A673 (cell line): ENCODE measurements at regions not wholly inside any gene's neighbourhood (a gene's known extent, or its start where the extent isn't known, plus 50 kb on each side); places are given as distances from the start of the nearest gene placed in this dataset.

Source experiments
- BruUV-seq: library from RNA; stranded (reverse); fragments of 400-500 nt; replicated peaks from 2 replicates; lab custom pipeline; 2021; lab: Mats Ljungman, UMichigan
- CTCF ChIA-PET: fragments of 300-600 bp; sonication (Branson Sonifier 250); formaldehyde crosslinking; loops from one replicate; lab custom pipeline; 2022; ENCODE audit warnings: antibody characterized with exemption; lab: Charles Lee
- POLR2A ChIA-PET: fragments of 300-600 bp; sonication (Branson Sonifier 250); formaldehyde crosslinking; loops from one replicate; lab custom pipeline; 2022; ENCODE audit warnings: antibody characterized with exemption; ENCODE audit not compliant: low non-redundant PET; lab: Charles Lee
- DNase-seq: peaks from one replicate; pipeline ENCODE4 v3.0.0-alpha.2; 2015; ENCODE audit warnings: low spot score
- H3K27ac ChIP-seq: fragments of 200-600 bp; sonication (generic); 2 replicates; pipeline ENCODE4 v1.5.1; 2016; ENCODE audit warnings: mixed run types, low read depth, mild to moderate bottlenecking, mixed read lengths, antibody characterized with exemption, low read length; ENCODE audit not compliant: poor library complexity, severe bottlenecking
- H3K27me3 ChIP-seq: fragments of 200-600 bp; sonication (generic); replicated peaks from 2 replicates; pipeline ENCODE4 v1.6.1; 2017; ENCODE audit warnings: mixed run types, low read depth, mild to moderate bottlenecking, mixed read lengths, antibody characterized with exemption, low read length; ENCODE audit not compliant: insufficient read depth, poor library complexity
- H3K36me3 ChIP-seq: fragments of 200-600 bp; sonication (generic); 2 replicates; pipeline ENCODE4 v1.6.1; 2016; ENCODE audit warnings: mixed run types, mild to moderate bottlenecking, mixed read lengths, antibody characterized with exemption, low read length; ENCODE audit not compliant: insufficient read depth, poor library complexity, severe bottlenecking
- H3K4me1 ChIP-seq: fragments of 200-600 bp; sonication (generic); 2 replicates; pipeline ENCODE4 v1.6.1; 2017; ENCODE audit warnings: mixed run types, mild to moderate bottlenecking, mixed read lengths, antibody characterized with exemption, low read length; ENCODE audit not compliant: insufficient read depth, poor library complexity, severe bottlenecking
- H3K4me3 ChIP-seq: fragments of 200-600 bp; sonication (generic); 2 replicates; pipeline ENCODE4 v1.5.1; 2016; ENCODE audit warnings: low read depth, mixed run types, mild to moderate bottlenecking, mixed read lengths, low read length; ENCODE audit not compliant: poor library complexity, severe bottlenecking
- H3K9me3 ChIP-seq: fragments of 200-600 bp; sonication (generic); 2 replicates; pipeline ENCODE4 v1.6.1; 2016; ENCODE audit warnings: mixed run types, low read depth, mild to moderate bottlenecking, mixed read lengths, antibody characterized with exemption, low read length; ENCODE audit not compliant: poor library complexity, severe bottlenecking
- EZH2 ChIP-seq: fragments of 200-600 bp; sonication (generic); IDR thresholded peaks from 2 replicates; pipeline ENCODE4 v1.6.1; 2017; ENCODE audit warnings: borderline replicate concordance, low read depth, mild to moderate bottlenecking, mixed read lengths, antibody characterized with exemption, low read length; ENCODE audit not compliant: poor library complexity, severe bottlenecking
- intact Hi-C: fragments of 100-400 bp; cut with micrococcal nuclease; formaldehyde crosslinking; loops from one replicate; pipeline ENCODE4 v1.10.0; 2022; ENCODE audit not compliant: unreplicated experiment
- TF ChIP-seq, protein P1 (sequence below): fragments of 300-800, 200-600 bp; sonication (generic); conservative IDR thresholded peaks from 2 replicates; pipeline ENCODE4 v1.5.1; 2017; ENCODE audit warnings: low read depth, mild to moderate bottlenecking, antibody characterized with exemption, low read length, moderate library complexity, mixed read lengths

GRCh38 chr22:22432479-22432878, 76.1 kb downstream of the ZNF280B start:
- BruUV-seq: no TSS peak
- DNase-seq: no peak
- intact Hi-C loops: no loop called here
- Histone ChIP-seq H3K36me3 (no peaks in the 10 kb centered on the region), H3K27me3 (peaks cover 34% of the 10 kb centered on the region), H3K4me3 (no peak overlapping the region), H3K27ac (no peak overlapping the region), H3K4me1 (no peaks in the 10 kb centered on the region), H3K9me3 (no peaks in the 10 kb centered on the region)
- POLR2A ChIA-PET: no interaction called here
- no peak for TF ChIP-seq EZH2
- TF ChIP-seq, protein P1, sequence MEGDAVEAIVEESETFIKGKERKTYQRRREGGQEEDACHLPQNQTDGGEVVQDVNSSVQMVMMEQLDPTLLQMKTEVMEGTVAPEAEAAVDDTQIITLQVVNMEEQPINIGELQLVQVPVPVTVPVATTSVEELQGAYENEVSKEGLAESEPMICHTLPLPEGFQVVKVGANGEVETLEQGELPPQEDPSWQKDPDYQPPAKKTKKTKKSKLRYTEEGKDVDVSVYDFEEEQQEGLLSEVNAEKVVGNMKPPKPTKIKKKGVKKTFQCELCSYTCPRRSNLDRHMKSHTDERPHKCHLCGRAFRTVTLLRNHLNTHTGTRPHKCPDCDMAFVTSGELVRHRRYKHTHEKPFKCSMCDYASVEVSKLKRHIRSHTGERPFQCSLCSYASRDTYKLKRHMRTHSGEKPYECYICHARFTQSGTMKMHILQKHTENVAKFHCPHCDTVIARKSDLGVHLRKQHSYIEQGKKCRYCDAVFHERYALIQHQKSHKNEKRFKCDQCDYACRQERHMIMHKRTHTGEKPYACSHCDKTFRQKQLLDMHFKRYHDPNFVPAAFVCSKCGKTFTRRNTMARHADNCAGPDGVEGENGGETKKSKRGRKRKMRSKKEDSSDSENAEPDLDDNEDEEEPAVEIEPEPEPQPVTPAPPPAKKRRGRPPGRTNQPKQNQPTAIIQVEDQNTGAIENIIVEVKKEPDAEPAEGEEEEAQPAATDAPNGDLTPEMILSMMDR: no peak
- CTCF ChIA-PET: no interaction called here

DNA sequence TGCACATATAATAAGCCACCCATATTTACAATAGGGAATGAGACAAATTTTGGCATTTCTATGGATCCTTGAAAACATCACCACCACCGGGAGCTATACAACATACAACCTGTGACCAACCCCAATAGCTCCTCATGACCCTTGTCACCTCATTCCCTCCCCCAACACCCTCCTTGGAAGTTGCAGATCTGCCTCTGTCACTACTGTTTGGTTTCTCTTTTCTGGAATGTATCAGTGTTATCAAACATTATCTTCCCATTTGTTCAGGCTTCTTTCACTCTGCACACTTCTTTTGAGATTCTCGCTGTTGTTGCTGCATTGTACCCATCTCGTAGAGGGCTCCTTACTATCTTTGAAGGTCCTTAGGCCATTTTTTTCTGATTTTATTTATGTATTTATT, 75.6 kb downstream of the ZNF280B start:
- ChIA-PET CTCF (no interaction called here), POLR2A (no interaction called here)
- BruUV-seq: no TSS peak
- Histone ChIP-seq H3K4me3 (no peak overlapping the region), H3K27ac (no peak overlapping the region), H3K9me3 (no peaks in the 10 kb centered on the region), H3K36me3 (no peaks in the 10 kb centered on the region), H3K4me1 (no peaks in the 10 kb centered on the region), H3K27me3 (peaks cover 31% of the 10 kb centered on the region)
- DNase-seq: no peak
- intact Hi-C loops: no loop called here
- no peak for TF ChIP-seq EZH2
- TF ChIP-seq, protein P1: no peak

GRCh38 chr22:22433770-22434169, 74.8 kb downstream of the ZNF280B start:
- H3K9me3 ChIP-seq: no peaks in the 10 kb centered on the region

More at GRCh38 chr22:22433770-22434169, 74.8 kb downstream of the ZNF280B start:
- no peak overlapping the region for H3K4me3 ChIP-seq
- no peak for DNase-seq
- POLR2A ChIA-PET: no interaction called here
- CTCF ChIA-PET: no interaction called here
- intact Hi-C loops: no loop called here
- H3K27me3 ChIP-seq: peaks cover 34% of the 10 kb centered on the region
- no peaks in the 10 kb centered on the region for H3K4me1 ChIP-seq
- no peaks in the 10 kb centered on the region for H3K36me3 ChIP-seq
- no TSS peak for BruUV-seq
- no peak overlapping the region for H3K27ac ChIP-seq
- no peak for TF ChIP-seq EZH2
- TF ChIP-seq, protein P1: no peak
